Liver (tissue), 3 donors: ENCODE measurements at regions not wholly inside any gene's neighbourhood (a gene's known extent, or its start where the extent isn't known, plus 50 kb on each side); places are given as distances from the start of the nearest gene placed in this dataset.

Experiments
- RAD21 ChIP-seq, 2 donors: IDR thresholded peaks; 2 replicates each; pipeline ENCODE4 v1.6.1; 2016; ENCODE audit warnings: antibody characterized with exemption in 2 of 2, mild to moderate bottlenecking in 2 of 2
- TF ChIP-seq, protein P1 (sequence below): fragments of 150-350 bp; IDR thresholded peaks from 2 replicates; pipeline ENCODE4 v1.5.1; 2017; ENCODE audit warnings: improper control_type of control experiment, low read depth, low read length; ENCODE audit not compliant: missing input control
- TF ChIP-seq, protein P2 (sequence below): IDR thresholded peaks from 2 replicates; pipeline ENCODE4 v1.6.1; 2016; ENCODE audit warnings: antibody characterized with exemption
- TF ChIP-seq, protein P3 (sequence below): IDR thresholded peaks from 2 replicates; pipeline ENCODE4 v1.6.1; 2016; ENCODE audit warnings: antibody characterized with exemption, mild to moderate bottlenecking
- donor health status: healthy.
- donor health status: healthy.

DNA sequence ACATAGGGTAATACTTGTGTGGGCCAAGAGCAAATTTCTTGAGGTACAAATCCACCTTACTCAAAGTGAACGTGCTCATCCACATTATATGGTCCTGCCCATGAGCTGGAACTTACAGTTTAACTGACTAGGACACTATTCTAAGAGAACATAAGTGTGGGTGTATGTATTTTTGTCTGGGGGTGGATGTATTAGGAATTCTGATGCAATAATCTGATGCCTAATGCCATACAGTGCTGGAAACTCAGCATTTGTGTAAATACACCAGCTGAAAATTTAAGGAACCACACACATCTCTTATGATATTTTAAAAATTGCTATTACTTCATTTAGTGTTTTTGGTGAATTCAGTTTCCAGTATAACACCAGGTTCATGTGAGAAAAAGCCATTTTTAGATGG lies 1350.7 kb downstream of the ZPLD1 start:
- TF ChIP-seq, protein P1, sequence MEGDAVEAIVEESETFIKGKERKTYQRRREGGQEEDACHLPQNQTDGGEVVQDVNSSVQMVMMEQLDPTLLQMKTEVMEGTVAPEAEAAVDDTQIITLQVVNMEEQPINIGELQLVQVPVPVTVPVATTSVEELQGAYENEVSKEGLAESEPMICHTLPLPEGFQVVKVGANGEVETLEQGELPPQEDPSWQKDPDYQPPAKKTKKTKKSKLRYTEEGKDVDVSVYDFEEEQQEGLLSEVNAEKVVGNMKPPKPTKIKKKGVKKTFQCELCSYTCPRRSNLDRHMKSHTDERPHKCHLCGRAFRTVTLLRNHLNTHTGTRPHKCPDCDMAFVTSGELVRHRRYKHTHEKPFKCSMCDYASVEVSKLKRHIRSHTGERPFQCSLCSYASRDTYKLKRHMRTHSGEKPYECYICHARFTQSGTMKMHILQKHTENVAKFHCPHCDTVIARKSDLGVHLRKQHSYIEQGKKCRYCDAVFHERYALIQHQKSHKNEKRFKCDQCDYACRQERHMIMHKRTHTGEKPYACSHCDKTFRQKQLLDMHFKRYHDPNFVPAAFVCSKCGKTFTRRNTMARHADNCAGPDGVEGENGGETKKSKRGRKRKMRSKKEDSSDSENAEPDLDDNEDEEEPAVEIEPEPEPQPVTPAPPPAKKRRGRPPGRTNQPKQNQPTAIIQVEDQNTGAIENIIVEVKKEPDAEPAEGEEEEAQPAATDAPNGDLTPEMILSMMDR = no peak
- TF ChIP-seq, protein P2, sequence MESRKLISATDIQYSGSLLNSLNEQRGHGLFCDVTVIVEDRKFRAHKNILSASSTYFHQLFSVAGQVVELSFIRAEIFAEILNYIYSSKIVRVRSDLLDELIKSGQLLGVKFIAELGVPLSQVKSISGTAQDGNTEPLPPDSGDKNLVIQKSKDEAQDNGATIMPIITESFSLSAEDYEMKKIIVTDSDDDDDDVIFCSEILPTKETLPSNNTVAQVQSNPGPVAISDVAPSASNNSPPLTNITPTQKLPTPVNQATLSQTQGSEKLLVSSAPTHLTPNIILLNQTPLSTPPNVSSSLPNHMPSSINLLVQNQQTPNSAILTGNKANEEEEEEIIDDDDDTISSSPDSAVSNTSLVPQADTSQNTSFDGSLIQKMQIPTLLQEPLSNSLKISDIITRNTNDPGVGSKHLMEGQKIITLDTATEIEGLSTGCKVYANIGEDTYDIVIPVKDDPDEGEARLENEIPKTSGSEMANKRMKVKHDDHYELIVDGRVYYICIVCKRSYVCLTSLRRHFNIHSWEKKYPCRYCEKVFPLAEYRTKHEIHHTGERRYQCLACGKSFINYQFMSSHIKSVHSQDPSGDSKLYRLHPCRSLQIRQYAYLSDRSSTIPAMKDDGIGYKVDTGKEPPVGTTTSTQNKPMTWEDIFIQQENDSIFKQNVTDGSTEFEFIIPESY = no peak
- no peak for TF ChIP-seq RAD21 (IDR thresholded peaks at IDR 0.05)
- TF ChIP-seq, protein P3, sequence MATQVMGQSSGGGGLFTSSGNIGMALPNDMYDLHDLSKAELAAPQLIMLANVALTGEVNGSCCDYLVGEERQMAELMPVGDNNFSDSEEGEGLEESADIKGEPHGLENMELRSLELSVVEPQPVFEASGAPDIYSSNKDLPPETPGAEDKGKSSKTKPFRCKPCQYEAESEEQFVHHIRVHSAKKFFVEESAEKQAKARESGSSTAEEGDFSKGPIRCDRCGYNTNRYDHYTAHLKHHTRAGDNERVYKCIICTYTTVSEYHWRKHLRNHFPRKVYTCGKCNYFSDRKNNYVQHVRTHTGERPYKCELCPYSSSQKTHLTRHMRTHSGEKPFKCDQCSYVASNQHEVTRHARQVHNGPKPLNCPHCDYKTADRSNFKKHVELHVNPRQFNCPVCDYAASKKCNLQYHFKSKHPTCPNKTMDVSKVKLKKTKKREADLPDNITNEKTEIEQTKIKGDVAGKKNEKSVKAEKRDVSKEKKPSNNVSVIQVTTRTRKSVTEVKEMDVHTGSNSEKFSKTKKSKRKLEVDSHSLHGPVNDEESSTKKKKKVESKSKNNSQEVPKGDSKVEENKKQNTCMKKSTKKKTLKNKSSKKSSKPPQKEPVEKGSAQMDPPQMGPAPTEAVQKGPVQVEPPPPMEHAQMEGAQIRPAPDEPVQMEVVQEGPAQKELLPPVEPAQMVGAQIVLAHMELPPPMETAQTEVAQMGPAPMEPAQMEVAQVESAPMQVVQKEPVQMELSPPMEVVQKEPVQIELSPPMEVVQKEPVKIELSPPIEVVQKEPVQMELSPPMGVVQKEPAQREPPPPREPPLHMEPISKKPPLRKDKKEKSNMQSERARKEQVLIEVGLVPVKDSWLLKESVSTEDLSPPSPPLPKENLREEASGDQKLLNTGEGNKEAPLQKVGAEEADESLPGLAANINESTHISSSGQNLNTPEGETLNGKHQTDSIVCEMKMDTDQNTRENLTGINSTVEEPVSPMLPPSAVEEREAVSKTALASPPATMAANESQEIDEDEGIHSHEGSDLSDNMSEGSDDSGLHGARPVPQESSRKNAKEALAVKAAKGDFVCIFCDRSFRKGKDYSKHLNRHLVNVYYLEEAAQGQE = no peak
